ENCODE measurements at regions not wholly inside any gene's neighbourhood (a gene's known extent, or its start where the extent isn't known, plus 50 kb on each side); places are given as distances from the start of the nearest gene placed in this dataset.

DNA sequence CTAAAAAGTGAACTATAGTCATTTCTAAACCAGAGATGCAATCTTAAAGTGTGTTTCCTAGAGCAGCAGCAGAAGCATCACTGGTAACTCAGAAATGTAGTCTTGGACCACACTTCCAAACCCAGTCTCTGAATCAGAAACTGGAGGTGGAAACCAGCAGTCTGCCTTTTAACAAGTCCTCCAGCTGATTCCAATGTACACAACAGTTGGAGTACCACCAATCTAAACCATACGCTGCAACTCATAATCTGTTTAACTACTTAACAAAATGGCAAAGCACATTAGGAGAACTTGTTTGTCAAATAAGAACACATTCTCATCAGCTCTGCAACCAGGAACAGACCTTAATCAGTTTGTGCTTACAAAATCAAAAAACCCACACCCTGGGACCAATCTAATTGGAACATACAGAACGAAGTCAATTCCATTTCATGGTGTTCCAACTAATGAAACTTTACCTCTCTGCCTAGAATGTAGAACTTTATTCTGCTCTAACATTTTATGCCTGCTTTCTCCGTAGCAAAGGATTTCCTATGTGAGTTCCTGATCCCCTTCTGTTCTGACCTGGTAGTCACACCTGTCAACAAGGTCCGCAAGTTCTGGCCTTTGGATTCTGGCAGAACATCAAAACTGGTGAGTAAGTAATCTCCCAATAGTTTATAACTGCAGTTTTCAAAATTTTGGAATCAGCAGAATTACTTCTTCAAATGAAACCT, 390.4 kb downstream of the HTR1B start:
- WGBS, 3 donors = 51 to 79% (median 60%) methylated on average over 4 of the region's 4 CpGs
- DNase-seq = no peak

GRCh38 chr6:77063494-77063893, 399.8 kb downstream of the HTR1B start:
- H3K27me3 ChIP-seq (ENCODE audit: control insufficient read depth in 3 of 3, insufficient read depth in 3 of 3, low read length in 3 of 3) = no peaks in the 10 kb centered on the region
- WGBS, 3 donors = 83 to 90% (median 88%) methylated on average over 4 of the region's 4 CpGs
- H3K4me3 ChIP-seq (ENCODE audit: low read depth in 1 of 3, low read length in 3 of 3) = no peak overlapping the region
- no peak for FAIRE-seq
- H3K36me3 ChIP-seq (ENCODE audit: control insufficient read depth in 3 of 3, insufficient read depth in 2 of 3, low read depth in 1 of 3, low read length in 3 of 3) = no peaks in the 10 kb centered on the region
- no peak overlapping the region for H3K27ac ChIP-seq (ENCODE audit: low read depth in 1 of 3, low read length in 2 of 3)
- DNase-seq = no peak
- H3K9me3 ChIP-seq (ENCODE audit: control insufficient read depth in 2 of 2, insufficient read depth in 1 of 2, low read depth in 1 of 2, low read length in 1 of 2) = peaks cover 0 to 4% of the 10 kb centered on the region in 2 donors
- no peaks in the 10 kb centered on the region for H3K4me1 ChIP-seq (ENCODE audit: control insufficient read depth in 3 of 3, insufficient read depth in 2 of 3, low read depth in 1 of 3, low read length in 2 of 3)

More for the DNA sequence above, 390.4 kb downstream of the HTR1B start:
- H3K27me3 ChIP-seq (ENCODE audit: control insufficient read depth in 3 of 3, insufficient read depth in 3 of 3, low read length in 3 of 3) = no peaks in the 10 kb centered on the region
- H3K4me1 ChIP-seq (ENCODE audit: control insufficient read depth in 3 of 3, insufficient read depth in 2 of 3, low read depth in 1 of 3, low read length in 2 of 3) = no peaks in the 10 kb centered on the region
- H3K9me3 ChIP-seq (ENCODE audit: control insufficient read depth in 2 of 2, insufficient read depth in 1 of 2, low read depth in 1 of 2, low read length in 1 of 2) = peaks cover 0 to 3% of the 10 kb centered on the region in 2 donors
- no peak overlapping the region for H3K27ac ChIP-seq (ENCODE audit: low read depth in 1 of 3, low read length in 2 of 3)
- no peak overlapping the region for H3K4me3 ChIP-seq (ENCODE audit: low read depth in 1 of 3, low read length in 3 of 3)
- no peak for FAIRE-seq
- no peaks in the 10 kb centered on the region for H3K36me3 ChIP-seq (ENCODE audit: control insufficient read depth in 3 of 3, insufficient read depth in 2 of 3, low read depth in 1 of 3, low read length in 3 of 3)

- DNase-seq (no peak), FAIRE-seq (no peak)
- WGBS, 3 donors = 79 to 91% (median 82%) methylated on average over 4 of the region's 4 CpGs
- Histone ChIP-seq H3K27ac (ENCODE audit: low read depth in 1 of 3, low read length in 2 of 3) (no peak overlapping the region), H3K4me1 (ENCODE audit: control insufficient read depth in 3 of 3, insufficient read depth in 2 of 3, low read depth in 1 of 3, low read length in 2 of 3) (no peaks in the 10 kb centered on the region), H3K4me3 (ENCODE audit: low read depth in 1 of 3, low read length in 3 of 3) (no peak overlapping the region), H3K36me3 (ENCODE audit: control insufficient read depth in 3 of 3, insufficient read depth in 2 of 3, low read depth in 1 of 3, low read length in 3 of 3) (no peaks in the 10 kb centered on the region), H3K9me3 (ENCODE audit: control insufficient read depth in 2 of 2, insufficient read depth in 1 of 2, low read depth in 1 of 2, low read length in 1 of 2) (peaks cover 0 to 3% of the 10 kb centered on the region in 2 donors), H3K27me3 (ENCODE audit: control insufficient read depth in 3 of 3, insufficient read depth in 3 of 3, low read length in 3 of 3) (no peaks in the 10 kb centered on the region)
Observed at GRCh38 chr6:77055711-77056110, 407.6 kb downstream of the HTR1B start.

DNA sequence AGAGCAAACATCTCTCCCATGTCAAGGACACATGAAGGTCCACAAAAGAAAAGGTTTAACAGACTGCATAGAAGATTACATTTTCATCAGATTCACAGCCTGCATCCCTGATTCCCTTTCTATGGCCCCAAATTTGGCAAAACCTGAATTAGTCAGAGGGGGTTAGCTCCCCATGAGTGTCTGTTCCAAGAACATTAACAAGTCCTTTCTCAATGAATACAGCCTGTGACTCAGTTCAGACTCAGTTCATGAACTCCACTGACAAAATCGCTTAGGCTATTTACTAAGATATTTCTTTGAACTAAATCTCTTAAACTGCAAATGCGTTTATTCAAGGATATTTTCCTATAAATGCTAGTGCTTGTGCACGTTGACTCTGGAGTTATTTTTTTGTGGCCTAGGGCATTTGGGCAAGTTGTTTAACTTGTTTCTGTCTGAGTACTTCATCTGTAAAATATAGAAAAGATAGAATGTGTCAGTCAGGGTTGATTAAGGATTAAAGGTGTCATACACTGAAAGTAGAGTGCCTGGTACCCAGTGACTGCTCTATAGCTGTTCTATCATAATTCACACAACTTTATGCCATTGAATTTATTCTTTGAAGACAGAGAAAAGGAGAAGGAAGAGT, 422.6 kb downstream of the HTR1B start:
- H3K4me3 ChIP-seq (ENCODE audit: low read depth in 1 of 3, low read length in 3 of 3) = no peak overlapping the region
- FAIRE-seq (no peak), DNase-seq (no peak)
- H3K27ac ChIP-seq (ENCODE audit: low read depth in 1 of 3, low read length in 2 of 3) = no peak overlapping the region
- no peaks in the 10 kb centered on the region for H3K27me3 ChIP-seq (ENCODE audit: control insufficient read depth in 3 of 3, insufficient read depth in 3 of 3, low read length in 3 of 3)
- no peaks in the 10 kb centered on the region for H3K4me1 ChIP-seq (ENCODE audit: control insufficient read depth in 3 of 3, insufficient read depth in 2 of 3, low read depth in 1 of 3, low read length in 2 of 3)
- 73 to 74% (median 74%) methylated on average over 3 of the region's 3 CpGs for WGBS, 3 donors
- no peaks in the 10 kb centered on the region for H3K36me3 ChIP-seq (ENCODE audit: control insufficient read depth in 3 of 3, insufficient read depth in 2 of 3, low read depth in 1 of 3, low read length in 3 of 3)
- peaks cover 0 to 9% of the 10 kb centered on the region in 2 donors for H3K9me3 ChIP-seq (ENCODE audit: control insufficient read depth in 2 of 2, insufficient read depth in 1 of 2, low read depth in 1 of 2, low read length in 1 of 2)

- 75 to 93% (median 79%) methylated on average over 3 of the region's 3 CpGs for WGBS, 3 donors
- H3K4me1 ChIP-seq (ENCODE audit: control insufficient read depth in 3 of 3, insufficient read depth in 2 of 3, low read depth in 1 of 3, low read length in 2 of 3) = no peaks in the 10 kb centered on the region
- H3K27me3 ChIP-seq (ENCODE audit: control insufficient read depth in 3 of 3, insufficient read depth in 3 of 3, low read length in 3 of 3) = no peaks in the 10 kb centered on the region
- no peak for FAIRE-seq
- H3K4me3 ChIP-seq (ENCODE audit: low read depth in 1 of 3, low read length in 3 of 3) = no peak overlapping the region
- peaks cover 0 to 9% of the 10 kb centered on the region in 2 donors for H3K9me3 ChIP-seq (ENCODE audit: control insufficient read depth in 2 of 2, insufficient read depth in 1 of 2, low read depth in 1 of 2, low read length in 1 of 2)
- H3K36me3 ChIP-seq (ENCODE audit: control insufficient read depth in 3 of 3, insufficient read depth in 2 of 3, low read depth in 1 of 3, low read length in 3 of 3) = no peaks in the 10 kb centered on the region
- no peak for DNase-seq
- H3K27ac ChIP-seq (ENCODE audit: low read depth in 1 of 3, low read length in 2 of 3) = no peak overlapping the region
Observed at GRCh38 chr6:77038807-77039206, 424.5 kb downstream of the HTR1B start.

DNA sequence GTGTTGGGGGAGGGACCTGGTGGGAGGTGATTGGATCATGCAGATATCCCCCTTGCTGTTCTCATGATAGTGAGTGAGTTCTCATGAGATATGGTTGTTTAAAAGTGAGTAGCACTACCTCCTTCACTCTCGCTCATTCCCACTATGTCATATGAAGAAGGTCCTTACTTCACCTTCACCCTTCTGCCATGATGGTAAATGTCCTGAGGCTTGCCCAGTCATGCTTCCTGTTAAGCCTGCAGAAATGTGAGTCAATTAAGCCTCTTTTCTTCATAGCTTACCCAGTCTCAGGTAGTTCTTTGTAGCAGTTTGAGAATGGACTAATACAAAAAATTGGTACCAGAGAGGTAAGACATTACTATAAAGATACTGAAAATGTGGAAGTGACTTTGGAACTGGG, 425.9 kb downstream of the HTR1B start:
- 93 to 100% (median 100%) methylated on average over 1 of the region's 1 CpG for WGBS, 3 donors
- no peak for FAIRE-seq

DNA sequence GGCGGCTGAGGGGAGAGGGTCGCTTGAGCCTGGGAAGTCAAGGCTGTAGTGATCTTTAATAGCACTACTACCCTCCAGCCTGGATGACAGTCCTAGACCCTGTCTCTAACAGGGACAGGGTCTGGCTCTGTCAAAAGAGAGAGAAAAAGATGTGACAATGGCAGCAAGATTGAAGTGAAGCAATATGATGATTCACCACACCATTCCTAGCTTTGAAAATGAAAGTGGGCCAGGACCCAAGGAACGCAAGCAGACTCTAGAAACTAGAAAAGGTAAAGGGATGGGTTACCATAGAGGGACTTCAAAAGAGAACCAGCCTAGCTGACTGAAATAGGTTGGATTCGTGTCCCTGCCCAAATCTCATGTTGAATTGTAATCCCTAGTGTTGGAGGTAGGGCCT, 426.9 kb downstream of the HTR1B start:
- FAIRE-seq (no peak), DNase-seq (no peak)
- Histone ChIP-seq H3K27me3 (ENCODE audit: control insufficient read depth in 3 of 3, insufficient read depth in 3 of 3, low read length in 3 of 3) (no peaks in the 10 kb centered on the region), H3K27ac (ENCODE audit: low read depth in 1 of 3, low read length in 2 of 3) (no peak overlapping the region), H3K36me3 (ENCODE audit: control insufficient read depth in 3 of 3, insufficient read depth in 2 of 3, low read depth in 1 of 3, low read length in 3 of 3) (no peaks in the 10 kb centered on the region), H3K9me3 (ENCODE audit: control insufficient read depth in 2 of 2, insufficient read depth in 1 of 2, low read depth in 1 of 2, low read length in 1 of 2) (peaks cover 0 to 9% of the 10 kb centered on the region in 2 donors), H3K4me1 (ENCODE audit: control insufficient read depth in 3 of 3, insufficient read depth in 2 of 3, low read depth in 1 of 3, low read length in 2 of 3) (no peaks in the 10 kb centered on the region), H3K4me3 (ENCODE audit: low read depth in 1 of 3, low read length in 3 of 3) (no peak overlapping the region)
- WGBS, 3 donors = 81 to 83% (median 82%) methylated on average over 4 of the region's 4 CpGs

More for the DNA sequence above, 425.9 kb downstream of the HTR1B start:
- Histone ChIP-seq H3K27ac (ENCODE audit: low read depth in 1 of 3, low read length in 2 of 3) (no peak overlapping the region), H3K4me3 (ENCODE audit: low read depth in 1 of 3, low read length in 3 of 3) (no peak overlapping the region), H3K36me3 (ENCODE audit: control insufficient read depth in 3 of 3, insufficient read depth in 2 of 3, low read depth in 1 of 3, low read length in 3 of 3) (no peaks in the 10 kb centered on the region), H3K9me3 (ENCODE audit: control insufficient read depth in 2 of 2, insufficient read depth in 1 of 2, low read depth in 1 of 2, low read length in 1 of 2) (peaks cover 0 to 9% of the 10 kb centered on the region in 2 donors), H3K27me3 (ENCODE audit: control insufficient read depth in 3 of 3, insufficient read depth in 3 of 3, low read length in 3 of 3) (no peaks in the 10 kb centered on the region), H3K4me1 (ENCODE audit: control insufficient read depth in 3 of 3, insufficient read depth in 2 of 3, low read depth in 1 of 3, low read length in 2 of 3) (no peaks in the 10 kb centered on the region)
- no peak for DNase-seq

- Histone ChIP-seq H3K9me3 (ENCODE audit: control insufficient read depth in 2 of 2, insufficient read depth in 1 of 2, low read depth in 1 of 2, low read length in 1 of 2) (peaks cover 0 to 9% of the 10 kb centered on the region in 2 donors), H3K36me3 (ENCODE audit: control insufficient read depth in 3 of 3, insufficient read depth in 2 of 3, low read depth in 1 of 3, low read length in 3 of 3) (no peaks in the 10 kb centered on the region), H3K4me1 (ENCODE audit: control insufficient read depth in 3 of 3, insufficient read depth in 2 of 3, low read depth in 1 of 3, low read length in 2 of 3) (no peaks in the 10 kb centered on the region), H3K27me3 (ENCODE audit: control insufficient read depth in 3 of 3, insufficient read depth in 3 of 3, low read length in 3 of 3) (no peaks in the 10 kb centered on the region), H3K27ac (ENCODE audit: low read depth in 1 of 3, low read length in 2 of 3) (no peak overlapping the region), H3K4me3 (ENCODE audit: low read depth in 1 of 3, low read length in 3 of 3) (no peak overlapping the region)
- 48 to 56% (median 56%) methylated on average over 5 of the region's 5 CpGs for WGBS, 3 donors
- FAIRE-seq = no peak
- DNase-seq = no peak
Observed at GRCh38 chr6:77034161-77034560, 429.1 kb downstream of the HTR1B start.
